ENCODE measurements at regions not wholly inside any gene's neighbourhood (a gene's known extent, or its start where the extent isn't known, plus 50 kb on each side); places are given as distances from the start of the nearest gene placed in this dataset.

- Mint-ChIP-seq H3K4me1 (no peaks in the 10 kb centered on the region), H3K27me3 (ENCODE audit: insufficient read depth, low read depth, poor library complexity) (no peaks in the 10 kb centered on the region), H3K27ac (no peak overlapping the region), H3K9me3 (no peaks in the 10 kb centered on the region), H3K4me3 (no peak overlapping the region), H3K36me3 (ENCODE audit: low read depth) (no peaks in the 10 kb centered on the region)
- Histone ChIP-seq H4K20me1 (replicated peaks; ENCODE audit: insufficient read depth) (no peaks in the 10 kb centered on the region), H3K9me2 (ENCODE audit: insufficient read depth) (peaks cover 7% of the 10 kb centered on the region; the same call in 1 of the 2 replicates), H2AFZ (no peak overlapping the region), H3K27me3 (ENCODE audit: insufficient read depth) (no peaks in the 10 kb centered on the region), H3F3A (replicated peaks; ENCODE audit: low read depth) (no peaks in the 10 kb centered on the region), H3K4me2 (no peak overlapping the region), H3K4me3 (no peak overlapping the region), H3K79me2 (replicated peaks; ENCODE audit: insufficient read depth) (no peaks in the 10 kb centered on the region), H3K27ac (ENCODE audit: low read depth) (no peak overlapping the region), H3K36me3 (ENCODE audit: insufficient read depth) (no peaks in the 10 kb centered on the region), H3K4me1 (ENCODE audit: insufficient read depth) (no peaks in the 10 kb centered on the region)
- no peak for ATAC-seq
- no peak for DNase-seq (ENCODE audit: low spot score)
- TF ChIP-seq EZH2phosphoT487 (IDR thresholded peaks at IDR 0.05; ENCODE audit: unreplicated experiment) (no peak), JUNB (IDR thresholded peaks at IDR 0.05; ENCODE audit: unreplicated experiment) (no peak), POLR2AphosphoS5 (IDR thresholded peaks at IDR 0.05; ENCODE audit: low read depth) (no peak), REST (IDR thresholded peaks at IDR 0.05; ENCODE audit: unreplicated experiment) (no peak), CREB1 (CRISPR knock-in tag; IDR thresholded peaks at IDR 0.05; ENCODE audit: low read depth) (no peak), ZNF462 (CRISPR knock-in tag; IDR thresholded peaks at IDR 0.05) (no peak), STAT1 (IDR thresholded peaks at IDR 0.05; ENCODE audit: unreplicated experiment) (no peak), EZH2 (IDR thresholded peaks at IDR 0.05; ENCODE audit: low read depth, unreplicated experiment) (no peak), ZNF331 (CRISPR knock-in tag; IDR thresholded peaks at IDR 0.05; ENCODE audit: low read depth) (no peak), ETS1 (IDR thresholded peaks at IDR 0.05) (no peak), CTCF (conservative IDR thresholded peaks at IDR 0.05; ENCODE audit: low read depth in 2 of 2) (no peak), NANOG (IDR thresholded peaks at IDR 0.05; ENCODE audit: borderline replicate concordance) (no peak), ZNF114 (CRISPR knock-in tag; IDR thresholded peaks at IDR 0.05) (no peak)
Measured at GRCh38 chr2:225766431-225766830, 366.9 kb downstream of the NYAP2 start.
